Mucosa of gallbladder (tissue), 1 donor: ENCODE measurements at regions not wholly inside any gene's neighbourhood (a gene's known extent, or its start where the extent isn't known, plus 50 kb on each side); places are given as distances from the start of the nearest gene placed in this dataset.
A peak's percentile ranks its signal among the peaks of the same experiment; 100 is the strongest.

Experiments used
- DNase-seq: peaks from one replicate; pipeline ENCODE4 v3.0.0-alpha.2; 2020; ENCODE audit warnings: low spot score
- donor health status: DM: no; HTN: no; CAD: no.

DNA sequence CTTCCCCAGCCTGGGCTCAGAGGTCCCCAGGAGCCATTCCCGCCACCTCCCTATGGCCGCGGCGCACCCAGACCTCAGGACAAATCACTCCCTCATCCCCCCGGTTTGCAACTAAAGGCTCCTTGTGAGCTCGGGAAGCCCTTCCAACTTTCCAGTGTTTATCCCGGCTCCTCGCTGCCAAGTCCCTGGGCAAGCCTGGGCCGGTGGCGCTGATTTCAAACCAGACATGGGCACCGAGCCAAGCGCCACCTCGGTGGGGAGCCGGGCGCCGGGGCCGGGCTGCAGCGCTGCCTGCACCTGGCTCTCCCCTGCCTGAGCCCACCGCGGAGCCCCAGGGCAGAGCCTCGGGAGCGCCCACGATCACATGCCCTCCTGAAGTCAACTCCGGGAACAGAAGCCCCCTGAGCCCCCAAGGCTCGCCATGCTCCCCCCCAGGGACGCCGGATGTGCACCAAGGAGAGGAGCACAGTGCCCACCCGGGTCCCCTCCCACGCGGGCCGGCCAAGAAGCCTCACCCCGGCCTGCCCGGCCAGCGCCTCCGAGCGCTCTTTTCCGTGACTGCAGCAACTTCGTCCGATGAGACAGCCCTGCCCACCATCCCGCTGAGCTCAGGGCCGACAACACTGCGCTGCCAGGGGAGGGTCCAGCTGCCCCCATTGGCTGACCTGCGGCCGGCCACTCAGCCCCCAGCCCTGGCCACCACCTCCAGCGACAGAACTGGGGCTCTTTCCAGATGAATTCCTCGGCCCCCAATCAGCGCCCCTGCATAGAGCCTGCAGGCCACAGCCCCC, 50.0 kb downstream of the NCOR2 start:
- peak; percentile 69 for DNase-seq

DNA sequence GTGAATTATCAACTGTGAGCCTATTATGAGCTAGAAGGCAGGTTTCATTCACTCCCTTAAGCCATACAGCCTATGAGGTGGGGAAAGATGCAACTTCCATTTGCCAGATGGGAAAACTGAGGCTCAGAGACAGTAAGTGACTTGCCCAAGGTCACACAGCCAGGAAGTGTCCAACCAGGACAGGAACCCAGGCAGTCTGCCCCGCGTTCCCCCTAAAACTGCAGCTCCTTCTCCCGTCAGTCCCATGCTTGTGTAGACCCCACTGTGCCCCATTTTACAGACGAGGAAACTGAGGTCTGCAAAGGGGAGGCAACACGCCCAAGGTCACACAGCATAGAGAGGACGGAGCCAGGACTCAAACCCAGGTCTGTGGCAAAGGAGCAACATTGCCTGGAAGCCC, 50.6 kb downstream of the NCOR2 start:
- no peak for DNase-seq

GRCh38 chr12:124515981-124516380, 51.4 kb downstream of the NCOR2 start:
- no peak for DNase-seq

DNA sequence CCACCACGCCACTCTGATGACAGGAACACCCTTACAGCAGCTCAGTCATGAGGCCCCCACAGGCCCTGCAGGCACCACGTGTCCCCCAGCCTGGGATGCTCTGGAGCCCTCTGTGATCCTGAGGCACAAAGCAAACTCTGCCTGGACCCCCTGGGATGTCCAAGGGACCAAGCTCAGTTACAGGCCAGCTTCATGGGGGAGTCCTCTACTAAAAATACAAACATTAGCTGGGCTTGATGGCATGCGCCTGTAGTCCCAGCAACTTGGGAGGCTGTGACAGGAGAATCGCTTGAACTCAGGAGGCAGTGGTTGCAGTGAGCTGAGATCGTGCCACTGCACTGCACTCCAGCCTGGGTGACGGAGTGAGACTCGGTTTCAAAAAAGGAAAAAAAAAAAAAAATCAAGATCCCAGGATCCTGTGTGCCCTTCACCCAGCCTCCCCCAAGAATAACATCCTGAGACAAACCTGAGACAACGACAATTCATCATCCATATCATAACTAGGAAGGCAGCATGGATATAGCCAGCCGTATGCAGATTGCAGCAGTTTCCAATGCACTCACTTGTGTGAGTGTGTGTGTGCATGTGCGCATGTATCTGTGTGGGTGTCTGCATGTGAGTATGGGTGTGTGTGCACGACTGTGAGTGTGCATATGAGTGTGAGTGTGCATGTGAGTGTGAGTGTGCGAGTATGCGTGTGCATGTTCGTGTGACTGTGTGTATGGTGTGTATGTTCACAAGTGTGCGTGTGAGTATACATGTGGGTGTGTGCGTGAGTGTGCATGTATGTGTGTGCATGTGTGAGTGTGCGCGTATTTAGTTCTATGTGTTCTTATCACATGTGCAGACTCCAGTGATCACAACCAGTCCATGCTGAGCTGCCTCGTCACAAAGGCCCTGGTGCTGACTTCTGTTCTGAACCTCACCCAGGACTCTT, 52.1 kb downstream of the NCOR2 start:
- DNase-seq: no peak

GRCh38 chr12:124514145-124514995, 53.0 kb downstream of the NCOR2 start:
- no peak for DNase-seq

DNA sequence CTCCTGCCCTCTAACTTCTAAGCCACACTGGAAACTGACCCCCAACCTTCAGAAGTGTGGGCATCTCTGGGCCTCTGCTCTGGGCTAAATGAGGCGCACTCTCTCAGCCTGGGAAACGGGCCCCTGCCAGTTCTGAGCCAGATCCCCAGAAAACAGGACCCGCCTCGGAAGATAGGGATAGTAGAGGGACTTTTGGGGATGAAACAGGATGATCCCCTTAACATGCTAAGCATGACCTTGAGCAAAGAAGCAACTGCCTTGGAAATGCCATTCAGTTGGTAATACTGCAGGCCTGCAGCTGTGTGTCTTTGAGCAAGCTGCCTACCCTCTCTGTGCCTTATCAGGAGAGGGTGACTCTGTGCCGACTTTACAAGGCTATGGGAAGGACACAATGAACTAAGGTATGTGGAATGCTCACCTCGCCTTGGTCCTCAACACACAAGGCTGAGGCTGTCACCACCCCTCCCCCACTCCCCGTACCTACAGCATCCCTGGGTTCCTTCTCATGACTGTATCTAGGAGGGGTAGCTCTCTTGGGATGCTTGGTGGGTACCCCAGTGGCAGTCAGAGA, 54.0 kb downstream of the NCOR2 start:
- DNase-seq: no peak

- peak; percentile 84 for DNase-seq
These were observed 54.6 kb downstream of the NCOR2 start for GRCh38 chr12:124512667-124513296.

GRCh38 chr12:124511259-124511985, 56.0 kb downstream of the NCOR2 start:
- DNase-seq: no peak

GRCh38 chr12:124510301-124510970, 57.0 kb downstream of the NCOR2 start:
- DNase-seq: no peak

DNA sequence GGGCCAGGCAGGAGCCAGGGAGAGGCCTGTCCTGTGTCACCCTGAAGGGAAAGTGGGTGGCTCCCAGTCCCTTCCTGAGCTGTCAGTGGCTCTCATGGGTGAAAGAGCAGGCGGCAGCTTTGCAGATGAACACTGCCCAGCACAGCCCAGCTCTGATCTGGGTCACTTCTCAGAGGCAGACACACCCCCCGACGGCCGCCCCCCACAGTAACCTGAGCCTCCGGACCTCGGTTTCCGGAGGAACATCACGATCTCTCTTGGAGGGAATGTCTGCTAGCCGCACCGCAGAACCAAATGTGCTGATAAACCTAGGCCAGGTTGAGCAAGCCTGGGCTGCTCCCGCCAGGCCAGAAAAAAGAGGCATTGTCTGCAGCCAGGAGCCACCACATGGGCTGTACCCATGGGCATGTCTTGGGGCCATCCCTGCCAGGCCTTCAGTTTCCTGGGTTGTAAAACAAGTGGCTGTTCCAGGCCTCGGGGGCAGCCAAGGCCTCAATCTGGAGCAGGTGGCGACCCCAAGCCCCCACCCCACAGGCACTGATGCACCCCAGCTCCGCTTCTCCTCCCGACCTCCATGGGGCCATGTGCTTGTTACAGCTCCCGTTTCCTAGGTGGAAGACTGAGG, 57.6 kb downstream of the NCOR2 start:
- peak; percentile 37 for DNase-seq

DNA sequence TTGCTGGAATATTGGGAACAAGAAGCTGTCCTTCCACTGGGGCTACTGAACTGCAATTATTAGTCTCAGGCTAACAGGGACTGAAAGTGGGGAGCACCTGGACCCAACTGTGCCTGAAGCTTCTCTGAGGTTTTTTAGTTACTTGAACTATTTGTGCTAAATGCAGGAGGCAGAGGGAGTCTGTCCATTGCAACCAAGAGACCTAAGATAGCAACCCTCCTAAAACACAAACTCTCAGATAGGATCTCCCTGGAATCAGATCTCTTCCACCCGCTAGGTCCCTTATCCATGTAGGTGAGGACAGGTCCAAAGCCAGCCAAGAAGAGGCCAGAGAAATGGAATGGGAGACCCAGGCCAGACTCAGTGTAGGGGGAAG, 58.1 kb downstream of the NCOR2 start:
- no peak for DNase-seq

GRCh38 chr12:124508381-124509079, 58.9 kb downstream of the NCOR2 start:
- DNase-seq: no peak

GRCh38 chr12:124507188-124508109, 60.0 kb downstream of the NCOR2 start:
- no peak for DNase-seq

DNA sequence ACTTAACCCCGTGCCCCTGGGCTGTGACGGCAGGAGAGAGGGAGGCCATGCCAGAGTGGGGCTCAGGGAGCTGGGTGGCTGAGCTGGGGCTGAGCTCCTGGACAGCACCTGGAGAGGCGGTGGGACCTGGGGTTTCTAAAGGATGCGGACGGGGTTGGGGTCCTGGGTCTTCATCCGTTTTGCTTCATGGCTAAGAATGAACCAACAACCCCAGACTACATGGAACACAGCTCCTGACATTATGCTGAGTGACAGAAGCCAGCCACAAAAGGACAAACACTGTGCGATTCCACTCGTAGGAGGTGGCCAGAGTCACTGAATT, 60.6 kb downstream of the NCOR2 start:
- DNase-seq: no peak

GRCh38 chr12:124506145-124506831, 61.1 kb downstream of the NCOR2 start:
- peak; percentile 76 for DNase-seq

GRCh38 chr12:124505001-124505818, 62.2 kb downstream of the NCOR2 start:
- DNase-seq: no peak
